IMR-90 (cell line): ENCODE measurements at regions not wholly inside any gene's neighbourhood (a gene's known extent, or its start where the extent isn't known, plus 50 kb on each side); places are given as distances from the start of the nearest gene placed in this dataset.
A peak's percentile ranks its signal among the peaks of the same experiment; 100 is the strongest.

Experiments
- ATAC-seq: fragments of 200-7000 bp; cut with Tn5 transposase; 2 replicates; pipeline ENCODE4 v1.9.1; 2020; ENCODE audit warnings: low read depth, mild to moderate bottlenecking, moderate library complexity
- BruUV-seq: library from RNA; stranded (reverse); fragments of 400-500 nt; replicated peaks from 2 replicates; lab custom pipeline; 2021; lab: Mats Ljungman, UMichigan
- CTCF ChIA-PET: fragments of 300-600 bp; formaldehyde crosslinking; extraction: SDS; loops from one replicate; lab custom pipeline; 2021; ENCODE audit warnings: antibody characterized with exemption; lab: Yijun Ruan, JAX
- POLR2A ChIA-PET: fragments of 300-600 bp; sonication (Branson Sonifier 250); formaldehyde crosslinking; loops from one replicate; lab custom pipeline; 2022; ENCODE audit warnings: antibody characterized with exemption; ENCODE audit not compliant: unreplicated experiment; lab: Charles Lee
- DNase-seq: peaks from one replicate; pipeline ENCODE4 v3.0.0; 2013
- H2AFZ ChIP-seq: replicated peaks from 2 replicates; pipeline ENCODE3; 2013; ENCODE audit warnings: low read length, mild to moderate bottlenecking; ENCODE audit not compliant: poor library complexity
- H2AK5ac ChIP-seq: 2 replicates; pipeline ENCODE4 v1.6.1; 2013; ENCODE audit warnings: low read depth, low read length, inconsistent platforms
- H2AK9ac ChIP-seq: replicated peaks from 2 replicates; pipeline ENCODE3; 2013; ENCODE audit warnings: mild to moderate bottlenecking, low read depth, low read length, moderate library complexity; ENCODE audit not compliant: poor library complexity
- H2BK120ac ChIP-seq: 2 replicates; pipeline ENCODE4 v1.6.1; 2013; ENCODE audit warnings: low read depth, low read length, inconsistent platforms
- H2BK15ac ChIP-seq: 3 replicates; pipeline ENCODE4 v1.6.1; 2013; ENCODE audit warnings: low read depth, low read length, inconsistent platforms
- H2BK20ac ChIP-seq: 2 replicates; pipeline ENCODE4 v1.6.1; 2013; ENCODE audit warnings: low read depth, mild to moderate bottlenecking, inconsistent platforms, low read length, moderate library complexity
- H2BK5ac ChIP-seq: 2 replicates; pipeline ENCODE4 v1.6.1; 2013; ENCODE audit warnings: mild to moderate bottlenecking, low read depth, low read length, inconsistent platforms; ENCODE audit not compliant: poor library complexity, severe bottlenecking
- H3K14ac ChIP-seq: replicated peaks from 2 replicates; pipeline ENCODE4 v1.6.1; 2013; ENCODE audit warnings: low read depth, low read length, inconsistent platforms
- H3K18ac ChIP-seq: 2 replicates; pipeline ENCODE4 v1.6.1; 2013; ENCODE audit warnings: low read depth, low read length, control low read depth
- H3K23ac ChIP-seq: 2 replicates; pipeline ENCODE4 v1.6.1; 2013; ENCODE audit warnings: low read depth, low read length, inconsistent platforms
- H3K27ac ChIP-seq: 2 replicates; pipeline ENCODE4 v1.5.1; 2013; ENCODE audit warnings: mild to moderate bottlenecking, control low read depth, low read length; ENCODE audit not compliant: insufficient read depth
- H3K27me3 ChIP-seq: 2 replicates; pipeline ENCODE4 v1.6.1; 2013; ENCODE audit warnings: low read length; ENCODE audit not compliant: control insufficient read depth, insufficient read depth
- H3K36me3 ChIP-seq: 2 replicates; pipeline ENCODE4 v1.6.1; 2013; ENCODE audit warnings: low read length, mixed read lengths; ENCODE audit not compliant: control insufficient read depth, insufficient read depth
- H3K4ac ChIP-seq: 2 replicates; pipeline ENCODE4 v1.6.1; 2013; ENCODE audit warnings: low read depth, low read length, inconsistent platforms
- H3K4me1 ChIP-seq: 2 replicates; pipeline ENCODE4 v1.6.1; 2013; ENCODE audit warnings: low read length, mixed read lengths; ENCODE audit not compliant: control insufficient read depth, insufficient read depth
- H3K4me2 ChIP-seq: 2 replicates; pipeline ENCODE4 v1.6.1; 2013; ENCODE audit warnings: low read depth, mild to moderate bottlenecking, control low read depth, low read length, moderate library complexity
- H3K4me3 ChIP-seq: 2 replicates; pipeline ENCODE4 v1.5.1; 2013; ENCODE audit warnings: low read depth, mild to moderate bottlenecking, control low read depth, low read length, moderate library complexity; ENCODE audit not compliant: insufficient read depth
- H3K56ac ChIP-seq: 2 replicates; pipeline ENCODE4 v1.6.1; 2013; ENCODE audit warnings: low read length, inconsistent platforms; ENCODE audit not compliant: insufficient read depth; ENCODE audit errors: extremely low read depth
- H3K79me1 ChIP-seq, 2 experiments: 2 replicates each; pipeline ENCODE4 v1.6.1; 2013; ENCODE audit warnings: low read length in 2 of 2, inconsistent platforms in 1 of 2, low read depth in 1 of 2
- H3K9ac ChIP-seq: 2 replicates; pipeline ENCODE4 v1.6.1; 2013; ENCODE audit warnings: low read depth, low read length, control low read depth
- H3K9me1 ChIP-seq: 2 replicates; pipeline ENCODE4 v1.6.1; 2013; ENCODE audit warnings: low read length, inconsistent platforms; ENCODE audit not compliant: insufficient read depth
- H3K9me3 ChIP-seq: 2 replicates; pipeline ENCODE4 v1.6.1; 2013; ENCODE audit warnings: low read length; ENCODE audit not compliant: control insufficient read depth, insufficient read depth
- H4K20me1 ChIP-seq: 2 replicates; pipeline ENCODE4 v1.6.1; 2013; ENCODE audit warnings: low read length, inconsistent platforms; ENCODE audit not compliant: insufficient read depth
- H4K5ac ChIP-seq: 2 replicates; pipeline ENCODE4 v1.6.1; 2013; ENCODE audit warnings: mild to moderate bottlenecking, low read depth, low read length, control low read depth
- H4K8ac ChIP-seq, 2 experiments: 2 replicates each; pipeline ENCODE4 v1.6.1; 2013; ENCODE audit warnings: low read depth in 2 of 2, low read length in 2 of 2, control low read depth in 1 of 2, inconsistent platforms in 1 of 2
- H4K91ac ChIP-seq: 2 replicates; pipeline ENCODE4 v1.6.1; 2013; ENCODE audit warnings: low read depth, low read length, inconsistent platforms; ENCODE audit not compliant: insufficient read depth
- BHLHE40 ChIP-seq: fragments of 150-350 bp; IDR thresholded peaks from 2 replicates; pipeline ENCODE4 v1.6.1; 2016; ENCODE audit warnings: mild to moderate bottlenecking, low read depth, low read length
- CEBPB ChIP-seq: IDR thresholded peaks from 2 replicates; pipeline ENCODE4 v1.6.1; 2012; ENCODE audit warnings: low read depth, low read length, improper control_type of control experiment
- CHD1 ChIP-seq: IDR thresholded peaks from 2 replicates; pipeline ENCODE4 v1.6.1; 2012; ENCODE audit warnings: low read depth, low read length, improper control_type of control experiment
- CTCF ChIP-seq: conservative IDR thresholded peaks from 2 replicates; pipeline ENCODE4 v1.5.1; 2012; ENCODE audit warnings: mild to moderate bottlenecking, low read depth, low read length, improper control_type of control experiment
- FOS ChIP-seq: fragments of 150-350 bp; IDR thresholded peaks from 2 replicates; pipeline ENCODE4 v1.6.1; 2016; ENCODE audit warnings: low read depth, low read length
- NFE2L2 ChIP-seq: fragments of 150-350 bp; IDR thresholded peaks from 2 replicates; pipeline ENCODE4 v1.6.1; 2016; ENCODE audit warnings: low read depth, mild to moderate bottlenecking, low read length
- RAD21 ChIP-seq: IDR thresholded peaks from 2 replicates; pipeline ENCODE4 v1.6.1; 2012; ENCODE audit warnings: low read length, improper control_type of control experiment
- RCOR1 ChIP-seq: IDR thresholded peaks from 2 replicates; pipeline ENCODE4 v1.6.1; 2012; ENCODE audit warnings: mild to moderate bottlenecking, low read length, improper control_type of control experiment; ENCODE audit not compliant: insufficient replicate concordance
- USF2 ChIP-seq: fragments of 150-350 bp; IDR thresholded peaks from 2 replicates; pipeline ENCODE4 v1.6.1; 2017; ENCODE audit warnings: mild to moderate bottlenecking, antibody characterized with exemption, low read length, low read depth
- WGBS, 2 experiments: methylation state at CpG; one replicate each; pipeline versions ENCODE4 v1.1.5 to v1.1.7; 2013; ENCODE audit warnings: missing lambda C conversion rate in 2 of 2; ENCODE audit not compliant: insufficient read length in 1 of 2; ENCODE audit errors: extremely low coverage in 2 of 2; 5-methylcytosine and 5-hydroxymethylcytosine counted together
- dilution Hi-C: fragments of 300-500 bp; cut with HindIII; formaldehyde crosslinking; loops from one replicate; pipeline ENCODE4 v1.14.3; 2018; ENCODE audit warnings: low sequenced_read_pairs; ENCODE audit not compliant: unreplicated experiment
- in situ Hi-C: fragments of 300-500 bp; cut with MboI; formaldehyde crosslinking; loops from 3 replicates; pipeline ENCODE4 v1.14.3; 2019; ENCODE audit warnings: low sequenced_read_pairs, inconsistent platforms, mixed read lengths
- intact Hi-C: fragments of 100-400 bp; cut with micrococcal nuclease; formaldehyde crosslinking; loops from 2 replicates; pipeline ENCODE4 v1.10.0; 2022

GRCh38 chr3:162196964-162197363 lies 700.4 kb downstream of the OTOL1 start (continued):
- TF ChIP-seq BHLHE40 = no peak
- TF ChIP-seq RCOR1 = no peak
- TF ChIP-seq CHD1 = no peak

GRCh38 chr3:162200836-162201235 lies 704.2 kb downstream of the OTOL1 start:
- Histone ChIP-seq H3K4me2 (no peak overlapping the region), H2AFZ (no peak overlapping the region), H3K79me1 (no peaks in the 10 kb centered on the region), H2BK120ac (peak overlapping the region; percentile 44), H2AK9ac (no peak overlapping the region), H2BK20ac (peak overlapping the region; percentile 74; the same call in 1 of the 2 replicates), H3K18ac (peak overlapping the region; percentile 61; the same call in 1 of the 2 replicates), H2BK5ac (no peak overlapping the region), H3K9me3 (no peaks in the 10 kb centered on the region), H3K23ac (0 out of 2 replicates have a peak overlapping the region, but pooled peaks have one; percentile 20), H2BK15ac (no peak overlapping the region), H4K5ac (peak overlapping the region; percentile 17; the same call in 1 of the 2 replicates), H3K36me3 (no peaks in the 10 kb centered on the region), H3K27me3 (no peaks in the 10 kb centered on the region), H3K56ac (no peak overlapping the region), H3K27ac (no peak overlapping the region), H3K4me3 (no peak overlapping the region), H3K9ac (no peak overlapping the region), H2AK5ac (no peak overlapping the region), H3K9me1 (no peaks in the 10 kb centered on the region), H3K14ac (peak overlapping the region; percentile 54), H3K4me1 (no peaks in the 10 kb centered on the region), H4K8ac (no peak overlapping the region; a peak in 1 of 4 replicates), H3K4ac (peak overlapping the region; percentile 4; the same call in 1 of the 2 replicates), H4K20me1 (no peaks in the 10 kb centered on the region), H4K91ac (no peak overlapping the region)
- no peak; the same call in 1 of the 2 replicates for ATAC-seq
- WGBS, 2 experiments = no CpG with 5 or more reads among the region's 7 CpGs
- no peak for DNase-seq
- dilution Hi-C loops = no loop called here
- ChIA-PET POLR2A (no interaction called here), CTCF (interaction anchor here (0.6 kb wide), 1 partner anchor 42 kb away, joined by 4 read pairs; no protein-coding TSS in a partner anchor)
- TF ChIP-seq RAD21 (no peak), BHLHE40 (no peak), CEBPB (no peak), FOS (no peak), CTCF (no peak), RCOR1 (no peak), USF2 (no peak), NFE2L2 (no peak)
- in situ Hi-C loops = no loop called here
- no TSS peak for BruUV-seq
- intact Hi-C loops = no loop called here
